Psoas muscle (tissue), 7 donors: ENCODE measurements at regions not wholly inside any gene's neighbourhood (a gene's known extent, or its start where the extent isn't known, plus 50 kb on each side); places are given as distances from the start of the nearest gene placed in this dataset.

ENCODE experiments used
- ATAC-seq, 4 donors: fragments of 200-7000 bp; cut with Tn5 transposase; one replicate each; pipeline ENCODE4 v1.9.1; 2020; ENCODE audit warnings: moderate library complexity in 3 of 4, mild to moderate bottlenecking in 2 of 4
- DNase-seq, 2 donors: peaks; one replicate each; pipeline ENCODE4 v3.0.0-alpha.2; 2020
- H3K27ac ChIP-seq: fragments of 200-600 bp; one replicate; pipeline ENCODE4 v1.8.0; 2022
- H3K27me3 ChIP-seq, 3 donors: fragments of 200-600 bp in 1 of 3; one replicate each; pipeline versions ENCODE4 v1.6.1 to v1.8.0; 2013 to 2022; ENCODE audit warnings: low read length in 2 of 3, mild to moderate bottlenecking in 2 of 3, moderate library complexity in 1 of 3; ENCODE audit not compliant: insufficient read depth in 3 of 3
- H3K36me3 ChIP-seq, 2 donors: fragments of 200-600 bp in 1 of 2; one replicate each; pipeline versions ENCODE4 v1.6.1 to v1.8.0; 2013 to 2022; ENCODE audit warnings: low read depth in 1 of 2, mild to moderate bottlenecking in 1 of 2, moderate library complexity in 1 of 2; ENCODE audit not compliant: insufficient read depth in 1 of 2
- H3K4me1 ChIP-seq: fragments of 200-600 bp; one replicate; pipeline ENCODE4 v1.8.0; 2022
- H3K4me3 ChIP-seq: fragments of 200-600 bp; one replicate; pipeline ENCODE4 v1.8.0; 2022; ENCODE audit warnings: mild to moderate bottlenecking
- H3K9me3 ChIP-seq: fragments of 200-600 bp; one replicate; pipeline ENCODE4 v1.8.0; 2022
- WGBS, 3 donors: extraction: QIAGEN DNeasy Blood & Tissue Kit; methylation state at CpG; one replicate each; pipeline versions ENCODE4 v1.1.6 to v1.1.7; 2013; 5-methylcytosine and 5-hydroxymethylcytosine counted together
- intact Hi-C, 2 donors: fragments of 100-400 bp; cut with DNase I; formaldehyde crosslinking; loops; one replicate each; pipeline versions ENCODE4 v1.11.0 to v1.14.2; 2022
- TF ChIP-seq, protein P1 (sequence below): fragments of 200-600 bp; IDR thresholded peaks from one replicate; pipeline ENCODE4 v1.8.0; 2022; ENCODE audit warnings: antibody characterized with exemption
- donor health status: healthy with polysubstance abuse.
- donor health status: DM: no; HTN: no; CAD: no; lungs with moderate emphysema.
- donor health status: Bipolar disorder and iron deficiency.
- donor health status: healthy.
- donor health status: DM: yes; HTN: yes; CAD: no.
- donor health status: DM: no; HTN: no; CAD: no.
- donor health status: DM: yes; HTN: yes; CAD: no.

GRCh38 chr6:11288065-11288464, 55.6 kb upstream of the NEDD9 start:
- 83 to 88% (median 86%) methylated on average over 7 of the region's 7 CpGs for WGBS, 3 donors
- DNase-seq (no peak), ATAC-seq (no peak)
- Histone ChIP-seq H3K9me3 (no peaks in the 10 kb centered on the region), H3K4me3 (no peak overlapping the region), H3K36me3 (no peaks in the 10 kb centered on the region), H3K27me3 (no peaks in the 10 kb centered on the region), H3K27ac (no peak overlapping the region), H3K4me1 (no peaks in the 10 kb centered on the region)
- intact Hi-C loops: no loop called here
- TF ChIP-seq, protein P1, sequence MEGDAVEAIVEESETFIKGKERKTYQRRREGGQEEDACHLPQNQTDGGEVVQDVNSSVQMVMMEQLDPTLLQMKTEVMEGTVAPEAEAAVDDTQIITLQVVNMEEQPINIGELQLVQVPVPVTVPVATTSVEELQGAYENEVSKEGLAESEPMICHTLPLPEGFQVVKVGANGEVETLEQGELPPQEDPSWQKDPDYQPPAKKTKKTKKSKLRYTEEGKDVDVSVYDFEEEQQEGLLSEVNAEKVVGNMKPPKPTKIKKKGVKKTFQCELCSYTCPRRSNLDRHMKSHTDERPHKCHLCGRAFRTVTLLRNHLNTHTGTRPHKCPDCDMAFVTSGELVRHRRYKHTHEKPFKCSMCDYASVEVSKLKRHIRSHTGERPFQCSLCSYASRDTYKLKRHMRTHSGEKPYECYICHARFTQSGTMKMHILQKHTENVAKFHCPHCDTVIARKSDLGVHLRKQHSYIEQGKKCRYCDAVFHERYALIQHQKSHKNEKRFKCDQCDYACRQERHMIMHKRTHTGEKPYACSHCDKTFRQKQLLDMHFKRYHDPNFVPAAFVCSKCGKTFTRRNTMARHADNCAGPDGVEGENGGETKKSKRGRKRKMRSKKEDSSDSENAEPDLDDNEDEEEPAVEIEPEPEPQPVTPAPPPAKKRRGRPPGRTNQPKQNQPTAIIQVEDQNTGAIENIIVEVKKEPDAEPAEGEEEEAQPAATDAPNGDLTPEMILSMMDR: no peak

GRCh38 chr6:11284996-11285395, 52.5 kb upstream of the NEDD9 start:
- no peaks in the 10 kb centered on the region for H3K4me1 ChIP-seq
- 80 to 90% (median 87%) methylated on average over 4 of the region's 4 CpGs for WGBS, 3 donors
- TF ChIP-seq, protein P1: no peak

GRCh38 chr6:11283629-11284028, 51.2 kb upstream of the NEDD9 start:
- Histone ChIP-seq H3K9me3 (no peaks in the 10 kb centered on the region), H3K27me3 (no peaks in the 10 kb centered on the region), H3K4me1 (no peaks in the 10 kb centered on the region), H3K27ac (no peak overlapping the region), H3K4me3 (no peak overlapping the region), H3K36me3 (no peaks in the 10 kb centered on the region)
- 84 to 90% (median 87%) methylated on average over 2 of the region's 2 CpGs for WGBS, 3 donors
- intact Hi-C loops: no loop called here
- TF ChIP-seq, protein P1: no peak
- DNase-seq (no peak), ATAC-seq (no peak)

More at GRCh38 chr6:11284996-11285395, 52.5 kb upstream of the NEDD9 start:
- no peak overlapping the region for H3K4me3 ChIP-seq
- H3K27me3 ChIP-seq: no peaks in the 10 kb centered on the region
- H3K36me3 ChIP-seq: no peaks in the 10 kb centered on the region
- no peaks in the 10 kb centered on the region for H3K9me3 ChIP-seq
- no peak for DNase-seq
- intact Hi-C loops: no loop called here
- no peak for ATAC-seq
- H3K27ac ChIP-seq: no peak overlapping the region

DNA sequence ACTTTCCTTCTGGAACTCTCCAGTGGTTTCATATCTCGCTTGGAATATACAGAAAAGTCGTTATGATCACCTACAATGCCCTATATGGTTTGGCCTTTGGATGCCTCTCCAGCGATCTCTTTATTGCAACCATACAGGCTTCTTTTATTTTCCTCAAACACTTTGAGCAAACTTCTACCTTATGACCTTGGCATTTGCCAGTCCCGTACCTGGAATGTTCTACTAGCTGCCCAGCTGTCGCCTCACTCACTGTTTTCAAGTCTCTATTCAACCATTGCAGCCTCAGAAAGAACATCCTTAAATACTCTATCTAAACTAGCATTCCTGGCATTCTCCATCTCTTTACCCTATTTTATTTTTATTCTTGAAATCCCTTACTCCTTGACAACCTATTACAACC, 50.4 kb upstream of the NEDD9 start:
- intact Hi-C loops: no loop called here
- TF ChIP-seq, protein P1: no peak
- no peak overlapping the region for H3K4me3 ChIP-seq
- no peaks in the 10 kb centered on the region for H3K27me3 ChIP-seq
- ATAC-seq (no peak), DNase-seq (no peak)
- H3K36me3 ChIP-seq: no peaks in the 10 kb centered on the region
- H3K9me3 ChIP-seq: no peaks in the 10 kb centered on the region
- no peak overlapping the region for H3K27ac ChIP-seq
- H3K4me1 ChIP-seq: no peaks in the 10 kb centered on the region
- WGBS, 3 donors: 81 to 93% (median 91%) methylated on average over 5 of the region's 5 CpGs
